Heart left ventricle (tissue), 13 donors: ENCODE measurements at regions not wholly inside any gene's neighbourhood (a gene's known extent, or its start where the extent isn't known, plus 50 kb on each side); places are given as distances from the start of the nearest gene placed in this dataset.

ENCODE experiments used
- CTCF ChIP-seq, 12 donors: fragments of 200-600 bp; sonication (generic) in 4 of 12; IDR thresholded peaks; one replicate each; pipeline versions ENCODE4 v1.5.0 to v1.8.0; 2018 to 2022; ENCODE audit warnings: antibody characterized with exemption in 12 of 12, mild to moderate bottlenecking in 5 of 12
- POLR2A ChIP-seq, 2 donors: fragments of 450-650 bp; IDR thresholded peaks; one replicate each; pipeline ENCODE4 v1.6.1; 2017; ENCODE audit warnings: antibody characterized with exemption in 2 of 2, mild to moderate bottlenecking in 2 of 2, moderate library complexity in 2 of 2
- donor health status: ischemic (EF 13 %, LVEDD 7.1; RV severe dilation, severe dysfunction).
- donor health status: DM: no; HTN: yes; CAD: no.
- donor health status: DM: no; HTN: no; CAD: no.
- donor health status: ischemic (EF 25% LVEDD 6.9; RV normal size, moderate dysfunction).
- donor health status: ischemic (EF 25% LVEDD 5.7; RV mildly dilated, moderate dysfunction).
- donor health status: ischemic (EF 35%, LVEDD 5.7; RV mildly dilated, moderate dysfunction).
- donor health status: nonischemic (EF 11% LVEDD 7.7; RV severe dilation, severe dysfunction).
- donor health status: DM: yes; HTN: yes; CAD: no.
- donor health status: PGD.
- donor health status: ischemic (EF 29% LVEDD 5.4; RV normal size, mild dysfunction).
- donor health status: nonischemic (EF 23%, LVEDD 6.1; RV moderate dilation, normal function).

- TF ChIP-seq CTCF (IDR thresholded peaks at IDR 0.05) = no peak
- TF ChIP-seq POLR2A (IDR thresholded peaks at IDR 0.05) = no peak
These were observed 166.4 kb upstream of the RASA1 start for GRCh38 chr5:87101321-87101720.
